Lower leg skin (tissue), 3 donors: ENCODE measurements at regions not wholly inside any gene's neighbourhood (a gene's known extent, or its start where the extent isn't known, plus 50 kb on each side); places are given as distances from the start of the nearest gene placed in this dataset.

Experiments
- CTCF ChIP-seq, 3 donors: fragments of 450-650 bp; IDR thresholded peaks; one replicate each; pipeline ENCODE4 v1.5.1; 2016; ENCODE audit warnings: antibody characterized with exemption in 3 of 3, mild to moderate bottlenecking in 3 of 3, moderate library complexity in 2 of 3
- POLR2A ChIP-seq, 2 donors: fragments of 450-650 bp; IDR thresholded peaks; one replicate each; pipeline ENCODE4 v1.6.1; 2016 to 2017; ENCODE audit warnings: antibody characterized with exemption in 2 of 2, mild to moderate bottlenecking in 1 of 2, moderate library complexity in 1 of 2

DNA sequence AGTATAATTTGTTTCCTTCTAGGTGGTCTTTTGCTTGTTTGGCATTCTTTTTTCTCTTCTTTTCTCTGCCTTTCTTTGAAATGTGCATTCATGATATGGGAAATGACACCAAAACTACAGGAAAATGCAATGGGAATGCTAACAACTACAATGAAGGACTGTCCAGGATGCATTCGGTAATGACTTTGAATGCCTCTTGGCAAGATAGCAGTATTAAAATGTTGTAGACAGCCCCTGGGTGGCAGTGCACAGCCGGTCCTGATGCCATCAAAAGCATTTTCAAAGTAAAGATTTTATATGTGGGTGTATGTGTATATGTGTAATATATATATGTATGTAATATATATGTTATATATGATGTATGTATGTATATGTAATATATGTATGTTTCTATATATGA lies 218.8 kb upstream of the MMS22L start:
- TF ChIP-seq CTCF (IDR thresholded peaks at IDR 0.05): no peak
- no peak for TF ChIP-seq POLR2A (IDR thresholded peaks at IDR 0.05)
